ENCODE measurements at regions not wholly inside any gene's neighbourhood (a gene's known extent, or its start where the extent isn't known, plus 50 kb on each side); places are given as distances from the start of the nearest gene placed in this dataset.
"Not testable (repeated sequence)": the region's sequence is repeated elsewhere in the genome, so short reads cannot be mapped to it uniquely, and the experiment has no call there.

GRCh38 chr13:87826301-87826700 is 155.1 kb downstream of the SLITRK5 start:
- not testable (repeated sequence) for H3K9me3 Mint-ChIP-seq; DNase-seq; H3K36me3 Mint-ChIP-seq; H3K27me3 Mint-ChIP-seq (ENCODE audit: low read depth in 3 of 3); H3K4me3 Mint-ChIP-seq; H3K4me1 Mint-ChIP-seq; H3K27ac Mint-ChIP-seq

- no peak for DNase-seq
- Mint-ChIP-seq H3K9me3 (peaks cover 0 to 2% (median 0%) of the 10 kb centered on the region in 6 donors), H3K4me3 (no peak overlapping the region), H3K27ac (no peak overlapping the region), H3K4me1 (no peaks in the 10 kb centered on the region), H3K27me3 (ENCODE audit: low read depth in 3 of 3) (peaks cover 0 to 2% (median 0%) of the 10 kb centered on the region in 3 donors), H3K36me3 (no peaks in the 10 kb centered on the region)
Measured at GRCh38 chr13:87827479-87827878, 156.3 kb downstream of the SLITRK5 start.

- DNase-seq: no peak
- Mint-ChIP-seq H3K27me3 (ENCODE audit: low read depth in 3 of 3) (no peaks in the 10 kb centered on the region), H3K27ac (no peak overlapping the region), H3K4me3 (no peak overlapping the region), H3K4me1 (peaks cover 0 to 2% of the 10 kb centered on the region in 2 donors), H3K9me3 (peaks cover 0 to 8% (median 0%) of the 10 kb centered on the region in 6 donors), H3K36me3 (no peaks in the 10 kb centered on the region)
Measured at GRCh38 chr13:87837522-87837921, 166.4 kb downstream of the SLITRK5 start.

- Mint-ChIP-seq H3K9me3 (peaks cover 0 to 7% (median 0%) of the 10 kb centered on the region in 6 donors), H3K27ac (no peak overlapping the region), H3K27me3 (ENCODE audit: low read depth in 3 of 3) (no peaks in the 10 kb centered on the region), H3K4me3 (no peak overlapping the region), H3K4me1 (peaks cover 0 to 2% of the 10 kb centered on the region in 2 donors), H3K36me3 (no peaks in the 10 kb centered on the region)
- no peak for DNase-seq
Measured at GRCh38 chr13:87837946-87838345, 166.8 kb downstream of the SLITRK5 start.

- no peak overlapping the region for H3K27ac Mint-ChIP-seq
- no peak for DNase-seq
Measured at GRCh38 chr13:87851410-87851809, 180.2 kb downstream of the SLITRK5 start.

GRCh38 chr13:87855553-87855952 is 184.4 kb downstream of the SLITRK5 start:
- Mint-ChIP-seq H3K4me1 (no peaks in the 10 kb centered on the region), H3K9me3 (peaks cover 0 to 10% (median 1%) of the 10 kb centered on the region in 6 donors), H3K4me3 (no peak overlapping the region), H3K27ac (no peak overlapping the region), H3K27me3 (ENCODE audit: low read depth in 3 of 3) (peaks cover 0 to 2% (median 0%) of the 10 kb centered on the region in 3 donors), H3K36me3 (peaks cover 0 to 5% (median 0%) of the 10 kb centered on the region in 3 donors)
- DNase-seq: no peak

More at GRCh38 chr13:87851410-87851809, 180.2 kb downstream of the SLITRK5 start:
- Mint-ChIP-seq H3K27me3 (ENCODE audit: low read depth in 3 of 3) (peaks cover 0 to 2% (median 0%) of the 10 kb centered on the region in 3 donors), H3K4me1 (no peaks in the 10 kb centered on the region), H3K9me3 (peaks cover 0 to 10% (median 1%) of the 10 kb centered on the region in 6 donors), H3K4me3 (no peak overlapping the region), H3K36me3 (peaks cover 0 to 5% (median 0%) of the 10 kb centered on the region in 3 donors)

GRCh38 chr13:87859261-87859660 is 188.1 kb downstream of the SLITRK5 start:
- Mint-ChIP-seq H3K4me1 (no peaks in the 10 kb centered on the region), H3K9me3 (peaks cover 0 to 4% (median 0%) of the 10 kb centered on the region in 6 donors), H3K36me3 (no peaks in the 10 kb centered on the region), H3K27me3 (ENCODE audit: low read depth in 3 of 3) (no peaks in the 10 kb centered on the region), H3K4me3 (no peak overlapping the region), H3K27ac (no peak overlapping the region)
- DNase-seq: no peak

- H3K27me3 Mint-ChIP-seq (ENCODE audit: low read depth in 3 of 3): peaks cover 0 to 3% (median 0%) of the 10 kb centered on the region in 3 donors
- no peaks in the 10 kb centered on the region for H3K4me1 Mint-ChIP-seq
- H3K4me3 Mint-ChIP-seq: no peak overlapping the region
- no peaks in the 10 kb centered on the region for H3K9me3 Mint-ChIP-seq
- no peak overlapping the region for H3K27ac Mint-ChIP-seq
- DNase-seq: no peak
- no peaks in the 10 kb centered on the region for H3K36me3 Mint-ChIP-seq
Measured at GRCh38 chr13:87867426-87867825, 196.3 kb downstream of the SLITRK5 start.

GRCh38 chr13:87868731-87869130 is 197.6 kb downstream of the SLITRK5 start:
- Mint-ChIP-seq H3K27ac (no peak overlapping the region), H3K36me3 (no peaks in the 10 kb centered on the region), H3K4me3 (no peak overlapping the region), H3K27me3 (ENCODE audit: low read depth in 3 of 3) (peaks cover 0 to 3% (median 0%) of the 10 kb centered on the region in 3 donors), H3K4me1 (no peaks in the 10 kb centered on the region), H3K9me3 (no peaks in the 10 kb centered on the region)
- no peak for DNase-seq

- H3K27me3 Mint-ChIP-seq (ENCODE audit: low read depth in 3 of 3): peaks cover 0 to 1% (median 0%) of the 10 kb centered on the region in 3 donors
- no peak for DNase-seq
- H3K4me1 Mint-ChIP-seq: no peaks in the 10 kb centered on the region
- no peak overlapping the region for H3K4me3 Mint-ChIP-seq
- no peaks in the 10 kb centered on the region for H3K36me3 Mint-ChIP-seq
- no peak overlapping the region for H3K27ac Mint-ChIP-seq
- H3K9me3 Mint-ChIP-seq: peaks cover 0 to 3% (median 0%) of the 10 kb centered on the region in 6 donors
Measured at GRCh38 chr13:87872813-87873212, 201.6 kb downstream of the SLITRK5 start.

GRCh38 chr13:87877477-87877876 is 206.3 kb downstream of the SLITRK5 start:
- peaks cover 0 to 3% (median 0%) of the 10 kb centered on the region in 6 donors for H3K9me3 Mint-ChIP-seq
- no peaks in the 10 kb centered on the region for H3K36me3 Mint-ChIP-seq
- no peak for DNase-seq
- H3K27ac Mint-ChIP-seq: no peak overlapping the region
- H3K4me3 Mint-ChIP-seq: no peak overlapping the region
- H3K27me3 Mint-ChIP-seq (ENCODE audit: low read depth in 3 of 3): peaks cover 1 to 5% (median 2%) of the 10 kb centered on the region in 3 donors
- no peaks in the 10 kb centered on the region for H3K4me1 Mint-ChIP-seq

GRCh38 chr13:87878706-87879105 is 207.5 kb downstream of the SLITRK5 start:
- no peaks in the 10 kb centered on the region for H3K4me1 Mint-ChIP-seq
- peaks cover 0 to 3% (median 0%) of the 10 kb centered on the region in 6 donors for H3K9me3 Mint-ChIP-seq
- H3K27me3 Mint-ChIP-seq (ENCODE audit: low read depth in 3 of 3): peaks cover 1 to 5% (median 2%) of the 10 kb centered on the region in 3 donors
- no peaks in the 10 kb centered on the region for H3K36me3 Mint-ChIP-seq
- no peak for DNase-seq
- H3K27ac Mint-ChIP-seq: no peak overlapping the region
- no peak overlapping the region for H3K4me3 Mint-ChIP-seq

GRCh38 chr13:87884884-87885283 is 213.7 kb downstream of the SLITRK5 start:
- Mint-ChIP-seq H3K9me3 (no peaks in the 10 kb centered on the region), H3K4me3 (no peak overlapping the region), H3K27me3 (ENCODE audit: low read depth in 3 of 3) (peaks cover 2 to 5% (median 3%) of the 10 kb centered on the region in 3 donors), H3K36me3 (no peaks in the 10 kb centered on the region), H3K27ac (no peak overlapping the region), H3K4me1 (no peaks in the 10 kb centered on the region)
- DNase-seq: no peak

GRCh38 chr13:87887459-87888123 is 216.4 kb downstream of the SLITRK5 start:
- DNase-seq: no peak
- no peak overlapping the region for H3K27ac Mint-ChIP-seq
- no peaks in the 10 kb centered on the region for H3K4me1 Mint-ChIP-seq
- no peaks in the 10 kb centered on the region for H3K9me3 Mint-ChIP-seq
- H3K27me3 Mint-ChIP-seq (ENCODE audit: low read depth in 3 of 3): peaks cover 0 to 3% (median 0%) of the 10 kb centered on the region in 3 donors
- no peak overlapping the region for H3K4me3 Mint-ChIP-seq
- H3K36me3 Mint-ChIP-seq: no peaks in the 10 kb centered on the region

- Mint-ChIP-seq H3K36me3 (no peaks in the 10 kb centered on the region), H3K27ac (no peak overlapping the region), H3K4me3 (no peak overlapping the region), H3K4me1 (no peaks in the 10 kb centered on the region), H3K9me3 (peaks cover 0 to 2% (median 0%) of the 10 kb centered on the region in 6 donors), H3K27me3 (ENCODE audit: low read depth in 3 of 3) (peaks cover 0 to 3% (median 0%) of the 10 kb centered on the region in 3 donors)
- no peak for DNase-seq
Measured at GRCh38 chr13:87889254-87889653, 218.1 kb downstream of the SLITRK5 start.

All from immature natural killer cell (primary cell).